ENCODE measurements at regions not wholly inside any gene's neighbourhood (a gene's known extent, or its start where the extent isn't known, plus 50 kb on each side); places are given as distances from the start of the nearest gene placed in this dataset.

- TF ChIP-seq CTCF (IDR thresholded peaks at IDR 0.05) (no peak), EZH2phosphoT487 (IDR thresholded peaks at IDR 0.05) (no peak), EZH2 (IDR thresholded peaks at IDR 0.05) (no peak)
These were observed 394.4 kb upstream of the ZNF608 start for GRCh38 chr5:125140855-125141254.
